ENCODE measurements at regions not wholly inside any gene's neighbourhood (a gene's known extent, or its start where the extent isn't known, plus 50 kb on each side); places are given as distances from the start of the nearest gene placed in this dataset.

DNA sequence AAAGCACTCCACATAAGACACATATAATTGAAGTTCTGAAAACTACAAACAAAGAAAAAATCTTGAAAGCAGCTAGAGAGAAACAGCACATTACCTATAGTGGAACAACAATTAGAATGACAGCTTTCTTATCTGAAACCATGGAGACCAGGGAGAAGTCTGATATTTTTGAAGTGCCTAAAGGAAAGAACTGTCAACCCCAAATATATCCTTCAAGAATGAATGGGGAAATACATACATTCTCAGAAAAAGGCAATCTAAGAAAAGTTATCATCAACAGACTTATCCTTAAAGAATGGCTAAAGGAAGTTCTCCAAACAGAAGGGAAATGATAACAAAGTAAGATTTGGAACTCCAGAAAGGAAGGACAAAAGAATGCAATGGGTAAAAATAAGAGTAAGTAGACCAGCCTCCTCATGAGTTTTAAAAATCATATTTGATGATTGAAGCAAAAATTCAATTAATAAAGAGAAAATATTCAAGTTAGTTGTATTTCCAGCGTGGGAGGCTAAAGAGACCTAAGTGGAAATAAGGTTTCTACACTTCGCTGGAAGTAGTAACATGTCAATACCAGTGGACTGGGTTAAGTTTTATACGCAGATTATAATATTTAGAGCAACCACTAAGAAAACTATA is 170.8 kb upstream of the SAMSN1 start:
- TF ChIP-seq, protein P1, sequence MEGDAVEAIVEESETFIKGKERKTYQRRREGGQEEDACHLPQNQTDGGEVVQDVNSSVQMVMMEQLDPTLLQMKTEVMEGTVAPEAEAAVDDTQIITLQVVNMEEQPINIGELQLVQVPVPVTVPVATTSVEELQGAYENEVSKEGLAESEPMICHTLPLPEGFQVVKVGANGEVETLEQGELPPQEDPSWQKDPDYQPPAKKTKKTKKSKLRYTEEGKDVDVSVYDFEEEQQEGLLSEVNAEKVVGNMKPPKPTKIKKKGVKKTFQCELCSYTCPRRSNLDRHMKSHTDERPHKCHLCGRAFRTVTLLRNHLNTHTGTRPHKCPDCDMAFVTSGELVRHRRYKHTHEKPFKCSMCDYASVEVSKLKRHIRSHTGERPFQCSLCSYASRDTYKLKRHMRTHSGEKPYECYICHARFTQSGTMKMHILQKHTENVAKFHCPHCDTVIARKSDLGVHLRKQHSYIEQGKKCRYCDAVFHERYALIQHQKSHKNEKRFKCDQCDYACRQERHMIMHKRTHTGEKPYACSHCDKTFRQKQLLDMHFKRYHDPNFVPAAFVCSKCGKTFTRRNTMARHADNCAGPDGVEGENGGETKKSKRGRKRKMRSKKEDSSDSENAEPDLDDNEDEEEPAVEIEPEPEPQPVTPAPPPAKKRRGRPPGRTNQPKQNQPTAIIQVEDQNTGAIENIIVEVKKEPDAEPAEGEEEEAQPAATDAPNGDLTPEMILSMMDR (IDR thresholded peaks at IDR 0.05): no peak
- TF ChIP-seq EP300 (IDR thresholded peaks at IDR 0.05) (no peak), POLR2A (IDR thresholded peaks at IDR 0.05) (no peak), POLR2AphosphoS5 (IDR thresholded peaks at IDR 0.05) (no peak)
